ENCODE measurements at regions not wholly inside any gene's neighbourhood (a gene's known extent, or its start where the extent isn't known, plus 50 kb on each side); places are given as distances from the start of the nearest gene placed in this dataset.

DNA sequence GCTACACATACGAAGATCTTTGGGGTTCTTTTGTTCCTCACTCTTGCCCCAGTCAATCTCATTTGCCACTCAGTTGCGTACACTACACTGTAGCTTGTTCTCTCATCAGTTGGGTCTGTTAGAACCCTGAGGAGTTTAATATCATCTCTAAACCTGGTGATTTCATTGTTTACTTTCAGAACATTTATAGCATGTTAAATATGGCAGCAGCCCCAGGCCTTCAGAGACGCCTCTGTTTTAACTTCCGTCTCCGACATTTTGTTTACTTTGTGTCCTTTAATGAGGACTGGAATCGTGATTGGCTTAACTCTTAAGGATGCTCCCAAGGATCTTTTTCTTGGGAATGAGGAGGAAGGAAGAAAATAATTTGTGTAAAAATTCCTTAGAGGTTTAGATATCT, 510.1 kb downstream of the NR2F1-AS1 start:
- Histone ChIP-seq H3K4me3 (no peak overlapping the region), H3K27ac (no peak overlapping the region), H3K36me3 (no peaks in the 10 kb centered on the region), H3K27me3 (no peaks in the 10 kb centered on the region), H3K4me1 (no peaks in the 10 kb centered on the region), H3K9me3 (no peaks in the 10 kb centered on the region)
- TF ChIP-seq, protein P1, sequence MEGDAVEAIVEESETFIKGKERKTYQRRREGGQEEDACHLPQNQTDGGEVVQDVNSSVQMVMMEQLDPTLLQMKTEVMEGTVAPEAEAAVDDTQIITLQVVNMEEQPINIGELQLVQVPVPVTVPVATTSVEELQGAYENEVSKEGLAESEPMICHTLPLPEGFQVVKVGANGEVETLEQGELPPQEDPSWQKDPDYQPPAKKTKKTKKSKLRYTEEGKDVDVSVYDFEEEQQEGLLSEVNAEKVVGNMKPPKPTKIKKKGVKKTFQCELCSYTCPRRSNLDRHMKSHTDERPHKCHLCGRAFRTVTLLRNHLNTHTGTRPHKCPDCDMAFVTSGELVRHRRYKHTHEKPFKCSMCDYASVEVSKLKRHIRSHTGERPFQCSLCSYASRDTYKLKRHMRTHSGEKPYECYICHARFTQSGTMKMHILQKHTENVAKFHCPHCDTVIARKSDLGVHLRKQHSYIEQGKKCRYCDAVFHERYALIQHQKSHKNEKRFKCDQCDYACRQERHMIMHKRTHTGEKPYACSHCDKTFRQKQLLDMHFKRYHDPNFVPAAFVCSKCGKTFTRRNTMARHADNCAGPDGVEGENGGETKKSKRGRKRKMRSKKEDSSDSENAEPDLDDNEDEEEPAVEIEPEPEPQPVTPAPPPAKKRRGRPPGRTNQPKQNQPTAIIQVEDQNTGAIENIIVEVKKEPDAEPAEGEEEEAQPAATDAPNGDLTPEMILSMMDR (IDR thresholded peaks at IDR 0.05) = no peak
- TF ChIP-seq POLR2A (IDR thresholded peaks at IDR 0.05) = no peak
- DNase-seq = no peak
- intact Hi-C loops (cut with DNase I) = no loop called here
- 72 to 77% methylated on average over 6 of the region's 6 CpGs for WGBS, 2 donors

- intact Hi-C loops (cut with DNase I) = no loop called here
- Histone ChIP-seq H3K4me1 (no peaks in the 10 kb centered on the region), H3K27ac (no peak overlapping the region), H3K27me3 (no peaks in the 10 kb centered on the region), H3K9me3 (no peaks in the 10 kb centered on the region), H3K36me3 (no peaks in the 10 kb centered on the region), H3K4me3 (no peak overlapping the region)
- 82 to 100% methylated on average over 2 of the region's 2 CpGs for WGBS, 2 donors
- no peak for DNase-seq
- TF ChIP-seq, protein P1 (IDR thresholded peaks at IDR 0.05) = no peak
- TF ChIP-seq POLR2A (IDR thresholded peaks at IDR 0.05) = no peak
Measured at GRCh38 chr5:93069276-93069675, 511.7 kb downstream of the NR2F1-AS1 start.

GRCh38 chr5:93062548-93062947, 518.5 kb downstream of the NR2F1-AS1 start:
- WGBS, 2 donors = 90 to 100% methylated on average over 1 of the region's 1 CpG
- intact Hi-C loops (cut with DNase I) = no loop called here
- no peaks in the 10 kb centered on the region for H3K4me1 ChIP-seq

DNA sequence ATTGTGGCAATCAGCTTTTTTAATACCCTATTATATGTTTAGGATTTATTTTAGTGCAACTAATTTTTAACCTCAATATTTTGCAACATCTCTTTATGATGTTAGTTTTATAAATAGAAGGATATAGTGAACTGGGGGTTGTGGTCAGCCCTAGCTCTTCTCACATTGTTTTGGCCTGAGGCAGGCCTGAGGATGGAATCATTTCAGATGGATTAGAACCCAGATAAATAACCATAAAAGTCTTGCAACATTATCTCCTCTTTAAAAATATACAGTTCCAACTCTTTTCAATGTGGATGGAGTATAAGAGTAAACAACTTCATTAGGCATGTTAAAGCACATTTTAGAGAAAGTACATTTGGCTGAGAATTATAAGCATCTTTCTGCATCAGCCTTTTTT, 522.7 kb downstream of the NR2F1-AS1 start:
- intact Hi-C loops (cut with DNase I) = no loop called here
- Histone ChIP-seq H3K27ac (no peak overlapping the region), H3K4me3 (no peak overlapping the region), H3K9me3 (no peaks in the 10 kb centered on the region), H3K27me3 (no peaks in the 10 kb centered on the region), H3K36me3 (no peaks in the 10 kb centered on the region), H3K4me1 (no peaks in the 10 kb centered on the region)
- no peak for DNase-seq
- TF ChIP-seq, protein P1 (IDR thresholded peaks at IDR 0.05) = no peak
- no peak for TF ChIP-seq POLR2A (IDR thresholded peaks at IDR 0.05)

More at GRCh38 chr5:93062548-93062947, 518.5 kb downstream of the NR2F1-AS1 start:
- no peak for TF ChIP-seq POLR2A (IDR thresholded peaks at IDR 0.05)
- TF ChIP-seq, protein P1 (IDR thresholded peaks at IDR 0.05) = no peak
- Histone ChIP-seq H3K36me3 (no peaks in the 10 kb centered on the region), H3K4me3 (no peak overlapping the region), H3K27me3 (no peaks in the 10 kb centered on the region), H3K9me3 (no peaks in the 10 kb centered on the region), H3K27ac (no peak overlapping the region)
- DNase-seq = no peak

GRCh38 chr5:93057311-93057710, 523.7 kb downstream of the NR2F1-AS1 start:
- Histone ChIP-seq H3K36me3 (no peaks in the 10 kb centered on the region), H3K4me3 (no peak overlapping the region), H3K4me1 (no peaks in the 10 kb centered on the region), H3K27ac (no peak overlapping the region), H3K27me3 (no peaks in the 10 kb centered on the region), H3K9me3 (no peaks in the 10 kb centered on the region)
- TF ChIP-seq, protein P1 (IDR thresholded peaks at IDR 0.05) = no peak
- TF ChIP-seq POLR2A (IDR thresholded peaks at IDR 0.05) = no peak
- intact Hi-C loops (cut with DNase I) = no loop called here
- DNase-seq = no peak
- WGBS, 2 donors = 68 to 89% methylated on average over 2 of the region's 2 CpGs
